ENCODE measurements at regions not wholly inside any gene's neighbourhood (a gene's known extent, or its start where the extent isn't known, plus 50 kb on each side); places are given as distances from the start of the nearest gene placed in this dataset.

- H3K9me3 ChIP-seq (ENCODE audit: control insufficient read depth, low read depth, low read length), result peaks cover 5% of the 10 kb centered on the region
- H3K9ac ChIP-seq (ENCODE audit: low read length), result no peak overlapping the region
- H3K27me3 ChIP-seq (ENCODE audit: control insufficient read depth, insufficient read depth, low read length), result no peaks in the 10 kb centered on the region
- no peak overlapping the region for H3K4me3 ChIP-seq (ENCODE audit: low read length)
- no peak overlapping the region for H3K27ac ChIP-seq (ENCODE audit: low read length)
- peaks cover 21% of the 10 kb centered on the region for H3K4me1 ChIP-seq (ENCODE audit: control insufficient read depth, low read depth, low read length)
- H3K36me3 ChIP-seq (ENCODE audit: control insufficient read depth, low read depth, low read length), result no peaks in the 10 kb centered on the region
Measured at GRCh38 chr7:7109934-7110333, 72.4 kb upstream of the C1GALT1 start.

GRCh38 chr7:7110706-7111105 lies 71.6 kb upstream of the C1GALT1 start:
- Histone ChIP-seq H3K9ac (ENCODE audit: low read length) (no peak overlapping the region), H3K36me3 (ENCODE audit: control insufficient read depth, low read depth, low read length) (no peaks in the 10 kb centered on the region), H3K27me3 (ENCODE audit: control insufficient read depth, insufficient read depth, low read length) (no peaks in the 10 kb centered on the region), H3K9me3 (ENCODE audit: control insufficient read depth, low read depth, low read length) (peaks cover 5% of the 10 kb centered on the region), H3K4me3 (ENCODE audit: low read length) (no peak overlapping the region), H3K4me1 (ENCODE audit: control insufficient read depth, low read depth, low read length) (peaks cover 13% of the 10 kb centered on the region), H3K27ac (ENCODE audit: low read length) (no peak overlapping the region)

- Histone ChIP-seq H3K4me3 (ENCODE audit: low read length) (no peak overlapping the region), H3K9ac (ENCODE audit: low read length) (no peak overlapping the region), H3K36me3 (ENCODE audit: control insufficient read depth, low read depth, low read length) (no peaks in the 10 kb centered on the region), H3K27me3 (ENCODE audit: control insufficient read depth, insufficient read depth, low read length) (no peaks in the 10 kb centered on the region), H3K9me3 (ENCODE audit: control insufficient read depth, low read depth, low read length) (peaks cover 5% of the 10 kb centered on the region), H3K4me1 (ENCODE audit: control insufficient read depth, low read depth, low read length) (no peaks in the 10 kb centered on the region), H3K27ac (ENCODE audit: low read length) (no peak overlapping the region)
Measured at GRCh38 chr7:7112868-7113267, 69.5 kb upstream of the C1GALT1 start.

- Histone ChIP-seq H3K4me3 (ENCODE audit: low read length) (no peak overlapping the region), H3K27ac (ENCODE audit: low read length) (no peak overlapping the region), H3K4me1 (ENCODE audit: control insufficient read depth, low read depth, low read length) (no peaks in the 10 kb centered on the region), H3K9ac (ENCODE audit: low read length) (no peak overlapping the region), H3K27me3 (ENCODE audit: control insufficient read depth, insufficient read depth, low read length) (no peaks in the 10 kb centered on the region), H3K9me3 (ENCODE audit: control insufficient read depth, low read depth, low read length) (no peaks in the 10 kb centered on the region), H3K36me3 (ENCODE audit: control insufficient read depth, low read depth, low read length) (no peaks in the 10 kb centered on the region)
Measured at GRCh38 chr7:7114575-7115291, 67.6 kb upstream of the C1GALT1 start.

- Histone ChIP-seq H3K4me1 (ENCODE audit: control insufficient read depth, low read depth, low read length) (no peaks in the 10 kb centered on the region), H3K9ac (ENCODE audit: low read length) (no peak overlapping the region), H3K4me3 (ENCODE audit: low read length) (no peak overlapping the region), H3K27me3 (ENCODE audit: control insufficient read depth, insufficient read depth, low read length) (no peaks in the 10 kb centered on the region), H3K27ac (ENCODE audit: low read length) (no peak overlapping the region), H3K9me3 (ENCODE audit: control insufficient read depth, low read depth, low read length) (no peaks in the 10 kb centered on the region), H3K36me3 (ENCODE audit: control insufficient read depth, low read depth, low read length) (no peaks in the 10 kb centered on the region)
Measured at GRCh38 chr7:7117935-7118586, 64.3 kb upstream of the C1GALT1 start.

GRCh38 chr7:7118822-7119221 lies 63.5 kb upstream of the C1GALT1 start:
- H3K36me3 ChIP-seq (ENCODE audit: control insufficient read depth, low read depth, low read length), result no peaks in the 10 kb centered on the region
- no peak overlapping the region for H3K4me3 ChIP-seq (ENCODE audit: low read length)
- H3K4me1 ChIP-seq (ENCODE audit: control insufficient read depth, low read depth, low read length), result no peaks in the 10 kb centered on the region
- H3K27me3 ChIP-seq (ENCODE audit: control insufficient read depth, insufficient read depth, low read length), result no peaks in the 10 kb centered on the region
- H3K9ac ChIP-seq (ENCODE audit: low read length), result no peak overlapping the region
- no peak overlapping the region for H3K27ac ChIP-seq (ENCODE audit: low read length)
- H3K9me3 ChIP-seq (ENCODE audit: control insufficient read depth, low read depth, low read length), result no peaks in the 10 kb centered on the region

- Histone ChIP-seq H3K9me3 (ENCODE audit: control insufficient read depth, low read depth, low read length) (no peaks in the 10 kb centered on the region), H3K27ac (ENCODE audit: low read length) (no peak overlapping the region)
Measured at GRCh38 chr7:7119729-7120128, 62.6 kb upstream of the C1GALT1 start.

GRCh38 chr7:7122033-7122478 lies 60.3 kb upstream of the C1GALT1 start:
- Histone ChIP-seq H3K36me3 (ENCODE audit: control insufficient read depth, low read depth, low read length) (no peaks in the 10 kb centered on the region), H3K27me3 (ENCODE audit: control insufficient read depth, insufficient read depth, low read length) (no peaks in the 10 kb centered on the region), H3K4me3 (ENCODE audit: low read length) (no peak overlapping the region), H3K27ac (ENCODE audit: low read length) (no peak overlapping the region), H3K4me1 (ENCODE audit: control insufficient read depth, low read depth, low read length) (no peaks in the 10 kb centered on the region), H3K9ac (ENCODE audit: low read length) (no peak overlapping the region), H3K9me3 (ENCODE audit: control insufficient read depth, low read depth, low read length) (no peaks in the 10 kb centered on the region)

More at GRCh38 chr7:7119729-7120128, 62.6 kb upstream of the C1GALT1 start:
- no peak overlapping the region for H3K4me3 ChIP-seq (ENCODE audit: low read length)
- H3K36me3 ChIP-seq (ENCODE audit: control insufficient read depth, low read depth, low read length), result no peaks in the 10 kb centered on the region
- no peaks in the 10 kb centered on the region for H3K27me3 ChIP-seq (ENCODE audit: control insufficient read depth, insufficient read depth, low read length)
- H3K9ac ChIP-seq (ENCODE audit: low read length), result no peak overlapping the region
- no peaks in the 10 kb centered on the region for H3K4me1 ChIP-seq (ENCODE audit: control insufficient read depth, low read depth, low read length)

- no peak overlapping the region for H3K9ac ChIP-seq (ENCODE audit: low read length)
- no peaks in the 10 kb centered on the region for H3K36me3 ChIP-seq (ENCODE audit: control insufficient read depth, low read depth, low read length)
- H3K4me1 ChIP-seq (ENCODE audit: control insufficient read depth, low read depth, low read length), result no peaks in the 10 kb centered on the region
- no peak overlapping the region for H3K4me3 ChIP-seq (ENCODE audit: low read length)
- no peak overlapping the region for H3K27ac ChIP-seq (ENCODE audit: low read length)
- H3K9me3 ChIP-seq (ENCODE audit: control insufficient read depth, low read depth, low read length), result no peaks in the 10 kb centered on the region
- H3K27me3 ChIP-seq (ENCODE audit: control insufficient read depth, insufficient read depth, low read length), result no peaks in the 10 kb centered on the region
Measured at GRCh38 chr7:7122701-7123281, 59.6 kb upstream of the C1GALT1 start.

GRCh38 chr7:7125963-7126362 lies 56.4 kb upstream of the C1GALT1 start:
- Histone ChIP-seq H3K27ac (ENCODE audit: low read length) (no peak overlapping the region), H3K4me1 (ENCODE audit: control insufficient read depth, low read depth, low read length) (peaks cover 4% of the 10 kb centered on the region), H3K36me3 (ENCODE audit: control insufficient read depth, low read depth, low read length) (no peaks in the 10 kb centered on the region), H3K27me3 (ENCODE audit: control insufficient read depth, insufficient read depth, low read length) (no peaks in the 10 kb centered on the region), H3K9me3 (ENCODE audit: control insufficient read depth, low read depth, low read length) (no peaks in the 10 kb centered on the region), H3K9ac (ENCODE audit: low read length) (no peak overlapping the region), H3K4me3 (ENCODE audit: low read length) (no peak overlapping the region)

GRCh38 chr7:7127773-7128172 lies 54.6 kb upstream of the C1GALT1 start:
- Histone ChIP-seq H3K36me3 (ENCODE audit: control insufficient read depth, low read depth, low read length) (no peaks in the 10 kb centered on the region), H3K9ac (ENCODE audit: low read length) (no peak overlapping the region), H3K9me3 (ENCODE audit: control insufficient read depth, low read depth, low read length) (no peaks in the 10 kb centered on the region)

More at GRCh38 chr7:7127773-7128172, 54.6 kb upstream of the C1GALT1 start:
- H3K4me3 ChIP-seq (ENCODE audit: low read length), result no peak overlapping the region
- peaks cover 10% of the 10 kb centered on the region for H3K4me1 ChIP-seq (ENCODE audit: control insufficient read depth, low read depth, low read length)
- no peak overlapping the region for H3K27ac ChIP-seq (ENCODE audit: low read length)
- H3K27me3 ChIP-seq (ENCODE audit: control insufficient read depth, insufficient read depth, low read length), result no peaks in the 10 kb centered on the region

All from iPS-18a (cell line).